Pancreas (tissue), 10 donors: ENCODE measurements at regions not wholly inside any gene's neighbourhood (a gene's known extent, or its start where the extent isn't known, plus 50 kb on each side); places are given as distances from the start of the nearest gene placed in this dataset.

ENCODE experiments used
- ATAC-seq, 4 donors: fragments of 200-7000 bp; cut with Tn5 transposase; one replicate each; pipeline versions ENCODE4 v1.8.0 to v1.9.1; 2020; ENCODE audit warnings: mild to moderate bottlenecking in 4 of 4, moderate library complexity in 4 of 4
- DNase-seq, 6 donors: peaks; one replicate each; pipeline ENCODE4 v3.0.0-alpha.2; 2020
- FAIRE-seq: peaks from 2 replicates; lab custom pipeline; 2012; peaks lifted over from hg19 to GRCh38; lab: Jason Lieb, UNC
- H3K27ac ChIP-seq, 4 donors: fragments of 200-600 bp; sonication (generic); 1 replicate in 3 of 4; 2 replicates in 1 of 4; pipeline versions ENCODE4 v1.5.0 to v1.8.0; 2020
- H3K27me3 ChIP-seq, 4 donors: fragments of 200-600 bp; one replicate each; pipeline ENCODE4 v1.8.0; 2021
- H3K36me3 ChIP-seq, 3 donors: fragments of 200-600 bp; sonication (generic) in 1 of 3; one replicate each; pipeline versions ENCODE4 v1.5.0 to v1.8.0; 2020 to 2021
- H3K4me1 ChIP-seq, 3 donors: fragments of 200-600 bp; one replicate each; pipeline ENCODE4 v1.8.0; 2021
- H3K4me3 ChIP-seq, 4 donors: fragments of 200-600 bp; sonication (generic) in 2 of 4; one replicate each; pipeline versions ENCODE4 v1.5.0 to v1.8.0; 2020 to 2021
- H3K9me3 ChIP-seq, 4 donors: fragments of 200-600 bp; one replicate each; pipeline ENCODE4 v1.8.0; 2021
- CTCF ChIP-seq, 4 donors: fragments of 200-600 bp; sonication (generic) in 3 of 4; IDR thresholded peaks; one replicate each; pipeline versions ENCODE4 v1.5.0 to v1.8.0; 2021; ENCODE audit warnings: antibody characterized with exemption in 4 of 4
- WGBS, 2 donors: extraction: QIAGEN DNeasy Blood & Tissue Kit; methylation state at CpG; one replicate each; pipeline ENCODE4 v1.1.7; 2013; 5-methylcytosine and 5-hydroxymethylcytosine counted together
- intact Hi-C, 3 donors: fragments of 100-400 bp; cut with DNase I; formaldehyde crosslinking; loops; one replicate each; pipeline versions ENCODE4 v1.11.1 to v1.14.2; 2022
- donor health status: healthy with polysubstance abuse.
- donor health status: DM: no; HTN: no; CAD: no; lungs with moderate emphysema.
- donor health status: DM: no; HTN: no; CAD: no.
- donor health status: control.
- donor health status: control.
- donor health status: Bipolar disorder and iron deficiency.
- donor health status: DM: yes; HTN: yes; CAD: no.
- donor health status: DM: no; HTN: no; CAD: no.
- donor health status: DM: no; HTN: no; CAD: no.
- donor health status: DM: yes; HTN: yes; CAD: no.

GRCh38 chr3:70738291-70738681 lies 425.8 kb upstream of the MDFIC2 start:
- no peaks in the 10 kb centered on the region for H3K36me3 ChIP-seq
- no peak for DNase-seq
- peak in 1 of 4 donors; percentile 41 for ATAC-seq
- no peaks in the 10 kb centered on the region for H3K9me3 ChIP-seq
- no peaks in the 10 kb centered on the region for H3K27me3 ChIP-seq
- H3K4me3 ChIP-seq, result no peak overlapping the region
- no peak overlapping the region for H3K27ac ChIP-seq
- 37 to 42% methylated on average over 4 of the region's 4 CpGs for WGBS, 2 donors
- no peak for TF ChIP-seq CTCF (IDR thresholded peaks at IDR 0.05)
- intact Hi-C loops, result no loop called here
- H3K4me1 ChIP-seq, result no peaks in the 10 kb centered on the region
- FAIRE-seq, result no peak

GRCh38 chr3:70737666-70738290 lies 425.3 kb upstream of the MDFIC2 start:
- DNase-seq, result no peak
- no peak for FAIRE-seq

GRCh38 chr3:70736009-70736408 lies 423.6 kb upstream of the MDFIC2 start:
- intact Hi-C loops, result no loop called here
- H3K4me3 ChIP-seq, result no peak overlapping the region
- no peaks in the 10 kb centered on the region for H3K4me1 ChIP-seq
- H3K9me3 ChIP-seq, result no peaks in the 10 kb centered on the region
- DNase-seq (no peak), ATAC-seq (no peak), FAIRE-seq (no peak)
- H3K27me3 ChIP-seq, result no peaks in the 10 kb centered on the region
- TF ChIP-seq CTCF (IDR thresholded peaks at IDR 0.05), result no peak
- 72 to 74% methylated on average over 1 of the region's 1 CpG for WGBS, 2 donors
- H3K27ac ChIP-seq, result no peak overlapping the region
- no peaks in the 10 kb centered on the region for H3K36me3 ChIP-seq

More at GRCh38 chr3:70737666-70738290, 425.3 kb upstream of the MDFIC2 start:
- H3K27me3 ChIP-seq, result no peaks in the 10 kb centered on the region
- intact Hi-C loops, result no loop called here
- H3K4me1 ChIP-seq, result no peaks in the 10 kb centered on the region
- no peaks in the 10 kb centered on the region for H3K9me3 ChIP-seq
- H3K27ac ChIP-seq, result no peak overlapping the region
- TF ChIP-seq CTCF (IDR thresholded peaks at IDR 0.05), result no peak
- ATAC-seq, result peak; percentile 64 to 84 (median 71)
- no peak overlapping the region for H3K4me3 ChIP-seq
- WGBS, 2 donors, result 3 to 5% methylated on average over 2 of the region's 2 CpGs
- no peaks in the 10 kb centered on the region for H3K36me3 ChIP-seq

GRCh38 chr3:70734756-70735155 lies 422.3 kb upstream of the MDFIC2 start:
- Histone ChIP-seq H3K36me3 (no peaks in the 10 kb centered on the region), H3K9me3 (no peaks in the 10 kb centered on the region), H3K4me1 (no peaks in the 10 kb centered on the region), H3K4me3 (no peak overlapping the region), H3K27me3 (no peaks in the 10 kb centered on the region), H3K27ac (no peak overlapping the region)
- TF ChIP-seq CTCF (IDR thresholded peaks at IDR 0.05), result no peak
- ATAC-seq (no peak), FAIRE-seq (no peak), DNase-seq (no peak)
- 95 to 96% methylated on average over 3 of the region's 3 CpGs for WGBS, 2 donors
- intact Hi-C loops, result no loop called here

GRCh38 chr3:70731046-70731445 lies 418.6 kb upstream of the MDFIC2 start:
- DNase-seq (no peak), FAIRE-seq (no peak), ATAC-seq (no peak)
- Histone ChIP-seq H3K4me1 (no peaks in the 10 kb centered on the region), H3K9me3 (no peaks in the 10 kb centered on the region), H3K27ac (no peak overlapping the region), H3K4me3 (no peak overlapping the region), H3K27me3 (no peaks in the 10 kb centered on the region), H3K36me3 (no peaks in the 10 kb centered on the region)
- intact Hi-C loops, result no loop called here
- TF ChIP-seq CTCF (IDR thresholded peaks at IDR 0.05), result no peak
- WGBS, 2 donors, result 89 to 94% methylated on average over 2 of the region's 2 CpGs
